Activated naive CD8-positive, alpha-beta T cell treated with anti-CD3 and anti-CD28 coated beads for 36 hours (primary cell): ENCODE measurements at regions not wholly inside any gene's neighbourhood (a gene's known extent, or its start where the extent isn't known, plus 50 kb on each side); places are given as distances from the start of the nearest gene placed in this dataset.
"Not testable (repeated sequence)": the region's sequence is repeated elsewhere in the genome, so short reads cannot be mapped to it uniquely, and the experiment has no call there.

Source experiments
- DNase-seq: peaks from one replicate; pipeline ENCODE4 v3.0.0; 2021
- H3K27ac Mint-ChIP-seq: one replicate; pipeline ENCODE4 v1.8.0; 2022; ENCODE audit warnings: mild to moderate bottlenecking, moderate library complexity, mixed read lengths
- H3K27me3 Mint-ChIP-seq: one replicate; pipeline ENCODE4 v1.8.0; 2022; ENCODE audit warnings: mild to moderate bottlenecking, mixed read lengths
- H3K36me3 Mint-ChIP-seq: one replicate; pipeline ENCODE4 v1.8.0; 2021; ENCODE audit warnings: mild to moderate bottlenecking, mixed read lengths
- H3K4me1 Mint-ChIP-seq: one replicate; pipeline ENCODE4 v1.8.0; 2021; ENCODE audit warnings: mixed read lengths
- H3K4me3 Mint-ChIP-seq: one replicate; pipeline ENCODE4 v1.8.0; 2022; ENCODE audit warnings: mild to moderate bottlenecking, moderate library complexity, mixed read lengths
- H3K9me3 Mint-ChIP-seq: one replicate; pipeline ENCODE4 v1.8.0; 2022; ENCODE audit warnings: mixed read lengths

- H3K36me3 Mint-ChIP-seq, H3K9me3 Mint-ChIP-seq, H3K4me1 Mint-ChIP-seq, H3K27ac Mint-ChIP-seq, DNase-seq, H3K27me3 Mint-ChIP-seq, H3K4me3 Mint-ChIP-seq: not testable (repeated sequence)
These were observed 75.3 kb upstream of the OR4F16 start for GRCh38 chr1:761791-762190.

GRCh38 chr1:771449-771848 lies 85.0 kb upstream of the OR4F16 start:
- not testable (repeated sequence) for H3K27me3 Mint-ChIP-seq, H3K27ac Mint-ChIP-seq, H3K4me1 Mint-ChIP-seq, H3K4me3 Mint-ChIP-seq, H3K9me3 Mint-ChIP-seq, H3K36me3 Mint-ChIP-seq, DNase-seq

GRCh38 chr1:777480-778180 lies 91.2 kb upstream of the OR4F16 start:
- H3K9me3 Mint-ChIP-seq, H3K27me3 Mint-ChIP-seq, H3K4me1 Mint-ChIP-seq, DNase-seq, H3K36me3 Mint-ChIP-seq: not testable (repeated sequence)
- Mint-ChIP-seq H3K27ac (peak overlapping the region; percentile 99), H3K4me3 (peak overlapping the region; percentile 98)

GRCh38 chr1:778451-779278 lies 92.2 kb upstream of the OR4F16 start:
- H3K36me3 Mint-ChIP-seq, H3K27me3 Mint-ChIP-seq, H3K9me3 Mint-ChIP-seq, H3K4me1 Mint-ChIP-seq: not testable (repeated sequence)
- peak; percentile 99 for DNase-seq
- Mint-ChIP-seq H3K27ac (peak overlapping the region; percentile 99), H3K4me3 (peak overlapping the region; percentile 98)

GRCh38 chr1:779621-780020 lies 93.2 kb upstream of the OR4F16 start:
- peak overlapping the region; percentile 98 for H3K4me3 Mint-ChIP-seq
- peak overlapping the region; percentile 99 for H3K27ac Mint-ChIP-seq
- not testable (repeated sequence) for H3K4me1 Mint-ChIP-seq, DNase-seq, H3K27me3 Mint-ChIP-seq, H3K9me3 Mint-ChIP-seq
- peaks cover 11% of the 10 kb centered on the region for H3K36me3 Mint-ChIP-seq

- DNase-seq: no peak
- Mint-ChIP-seq H3K36me3 (peaks cover 18% of the 10 kb centered on the region), H3K27ac (no peak overlapping the region), H3K4me1 (peaks cover 3% of the 10 kb centered on the region), H3K9me3 (no peaks in the 10 kb centered on the region), H3K27me3 (no peaks in the 10 kb centered on the region), H3K4me3 (no peak overlapping the region)
These were observed 102.4 kb upstream of the OR4F16 start for GRCh38 chr1:788835-789234.

- not testable (repeated sequence) for DNase-seq, H3K4me3 Mint-ChIP-seq, H3K4me1 Mint-ChIP-seq, H3K27me3 Mint-ChIP-seq, H3K27ac Mint-ChIP-seq, H3K9me3 Mint-ChIP-seq
- H3K36me3 Mint-ChIP-seq: peaks cover 14% of the 10 kb centered on the region
These were observed 103.2 kb upstream of the OR4F16 start for GRCh38 chr1:789606-790005.

GRCh38 chr1:790388-790930 lies 104.0 kb upstream of the OR4F16 start:
- H3K27ac Mint-ChIP-seq, H3K9me3 Mint-ChIP-seq, DNase-seq, H3K4me3 Mint-ChIP-seq, H3K27me3 Mint-ChIP-seq, H3K4me1 Mint-ChIP-seq: not testable (repeated sequence)
- H3K36me3 Mint-ChIP-seq: peaks cover 12% of the 10 kb centered on the region

- not testable (repeated sequence) for H3K4me3 Mint-ChIP-seq, H3K4me1 Mint-ChIP-seq, H3K27me3 Mint-ChIP-seq, H3K27ac Mint-ChIP-seq, H3K9me3 Mint-ChIP-seq, DNase-seq, H3K36me3 Mint-ChIP-seq
These were observed 107.9 kb upstream of the OR4F16 start for GRCh38 chr1:794310-794709.

- not testable (repeated sequence) for DNase-seq, H3K9me3 Mint-ChIP-seq, H3K27me3 Mint-ChIP-seq, H3K4me1 Mint-ChIP-seq, H3K4me3 Mint-ChIP-seq, H3K36me3 Mint-ChIP-seq, H3K27ac Mint-ChIP-seq
These were observed 108.6 kb upstream of the OR4F16 start for GRCh38 chr1:794918-795584.

- H3K4me3 Mint-ChIP-seq, H3K27ac Mint-ChIP-seq, DNase-seq, H3K4me1 Mint-ChIP-seq, H3K36me3 Mint-ChIP-seq, H3K27me3 Mint-ChIP-seq, H3K9me3 Mint-ChIP-seq: not testable (repeated sequence)
These were observed 111.2 kb upstream of the OR4F16 start for GRCh38 chr1:797649-798048.

- H3K4me3 Mint-ChIP-seq, H3K27me3 Mint-ChIP-seq, H3K4me1 Mint-ChIP-seq: not testable (repeated sequence)
These were observed 113.9 kb upstream of the OR4F16 start for GRCh38 chr1:800397-800796.

GRCh38 chr1:804378-805115 lies 118.1 kb upstream of the OR4F16 start:
- not testable (repeated sequence) for H3K4me1 Mint-ChIP-seq, H3K9me3 Mint-ChIP-seq, H3K4me3 Mint-ChIP-seq, H3K27ac Mint-ChIP-seq, H3K36me3 Mint-ChIP-seq, H3K27me3 Mint-ChIP-seq, DNase-seq

More at GRCh38 chr1:800397-800796, 113.9 kb upstream of the OR4F16 start:
- not testable (repeated sequence) for H3K27ac Mint-ChIP-seq, H3K9me3 Mint-ChIP-seq, DNase-seq, H3K36me3 Mint-ChIP-seq

GRCh38 chr1:805310-805709 lies 118.4 kb upstream of the SAMD11 start:
- not testable (repeated sequence) for H3K36me3 Mint-ChIP-seq, H3K4me3 Mint-ChIP-seq, DNase-seq, H3K27me3 Mint-ChIP-seq, H3K27ac Mint-ChIP-seq, H3K4me1 Mint-ChIP-seq, H3K9me3 Mint-ChIP-seq

- H3K4me1 Mint-ChIP-seq, H3K36me3 Mint-ChIP-seq, H3K27ac Mint-ChIP-seq, DNase-seq, H3K9me3 Mint-ChIP-seq, H3K27me3 Mint-ChIP-seq, H3K4me3 Mint-ChIP-seq: not testable (repeated sequence)
These were observed 116.7 kb upstream of the SAMD11 start for GRCh38 chr1:807066-807465.
